22Rv1 (cell line): ENCODE measurements at regions not wholly inside any gene's neighbourhood (a gene's known extent, or its start where the extent isn't known, plus 50 kb on each side); places are given as distances from the start of the nearest gene placed in this dataset.

Experiments
- H3K27ac ChIP-seq: fragments of 450-650 bp; 2 replicates; pipeline ENCODE4 v1.5.1; 2017
- ZFX ChIP-seq: fragments of 450-650 bp; IDR thresholded peaks from 2 replicates; pipeline ENCODE4 v1.6.1; 2017; ENCODE audit warnings: antibody characterized with exemption, borderline replicate concordance
- TF ChIP-seq, protein P1 (sequence below): fragments of 450-650 bp; IDR thresholded peaks from 2 replicates; pipeline ENCODE4 v1.5.1; 2017; ENCODE audit warnings: mild to moderate bottlenecking

DNA sequence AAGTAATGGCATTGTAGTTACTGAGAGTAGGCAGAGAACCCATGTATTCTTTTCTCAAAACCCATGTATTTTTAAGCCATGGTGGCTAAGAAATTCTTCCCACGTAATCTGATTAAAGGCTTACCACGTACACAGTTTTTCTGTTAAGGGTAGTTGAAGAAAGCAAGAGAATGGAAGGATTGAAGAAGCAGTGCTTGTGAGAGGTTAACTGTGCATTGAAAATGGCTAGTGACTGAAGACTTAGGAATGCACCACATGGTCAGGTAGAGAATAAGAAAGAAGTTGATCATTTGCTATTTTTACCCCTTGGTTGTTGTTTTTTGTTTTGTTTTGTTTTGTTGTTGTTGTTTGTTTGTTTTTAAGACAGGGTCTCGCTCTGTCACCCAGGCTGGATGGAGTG is 178.9 kb upstream of the SNX7 start:
- TF ChIP-seq, protein P1, sequence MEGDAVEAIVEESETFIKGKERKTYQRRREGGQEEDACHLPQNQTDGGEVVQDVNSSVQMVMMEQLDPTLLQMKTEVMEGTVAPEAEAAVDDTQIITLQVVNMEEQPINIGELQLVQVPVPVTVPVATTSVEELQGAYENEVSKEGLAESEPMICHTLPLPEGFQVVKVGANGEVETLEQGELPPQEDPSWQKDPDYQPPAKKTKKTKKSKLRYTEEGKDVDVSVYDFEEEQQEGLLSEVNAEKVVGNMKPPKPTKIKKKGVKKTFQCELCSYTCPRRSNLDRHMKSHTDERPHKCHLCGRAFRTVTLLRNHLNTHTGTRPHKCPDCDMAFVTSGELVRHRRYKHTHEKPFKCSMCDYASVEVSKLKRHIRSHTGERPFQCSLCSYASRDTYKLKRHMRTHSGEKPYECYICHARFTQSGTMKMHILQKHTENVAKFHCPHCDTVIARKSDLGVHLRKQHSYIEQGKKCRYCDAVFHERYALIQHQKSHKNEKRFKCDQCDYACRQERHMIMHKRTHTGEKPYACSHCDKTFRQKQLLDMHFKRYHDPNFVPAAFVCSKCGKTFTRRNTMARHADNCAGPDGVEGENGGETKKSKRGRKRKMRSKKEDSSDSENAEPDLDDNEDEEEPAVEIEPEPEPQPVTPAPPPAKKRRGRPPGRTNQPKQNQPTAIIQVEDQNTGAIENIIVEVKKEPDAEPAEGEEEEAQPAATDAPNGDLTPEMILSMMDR, result no peak
- TF ChIP-seq ZFX, result no peak
- H3K27ac ChIP-seq, result no peak overlapping the region

DNA sequence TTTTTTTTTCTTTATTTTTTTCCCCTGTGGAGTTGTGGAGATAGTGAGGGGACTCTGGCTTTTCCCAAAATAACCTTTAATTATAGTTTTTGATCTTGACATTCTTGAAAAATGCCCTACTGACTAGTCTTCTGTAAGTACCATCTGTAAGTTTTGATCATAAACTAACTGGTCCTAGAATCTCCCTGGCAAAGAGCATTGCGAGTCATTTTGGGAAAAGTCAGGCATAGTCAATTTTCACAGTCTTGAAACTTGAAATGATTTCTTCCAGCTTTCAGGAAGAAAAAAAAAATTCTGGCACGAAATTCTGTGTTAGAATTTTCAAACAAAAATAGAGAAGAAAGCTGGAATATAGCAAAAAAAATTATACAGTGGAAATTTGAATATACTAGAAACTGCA is 181.2 kb upstream of the SNX7 start:
- no peak overlapping the region for H3K27ac ChIP-seq
- TF ChIP-seq, protein P1, result no peak
- no peak for TF ChIP-seq ZFX

DNA sequence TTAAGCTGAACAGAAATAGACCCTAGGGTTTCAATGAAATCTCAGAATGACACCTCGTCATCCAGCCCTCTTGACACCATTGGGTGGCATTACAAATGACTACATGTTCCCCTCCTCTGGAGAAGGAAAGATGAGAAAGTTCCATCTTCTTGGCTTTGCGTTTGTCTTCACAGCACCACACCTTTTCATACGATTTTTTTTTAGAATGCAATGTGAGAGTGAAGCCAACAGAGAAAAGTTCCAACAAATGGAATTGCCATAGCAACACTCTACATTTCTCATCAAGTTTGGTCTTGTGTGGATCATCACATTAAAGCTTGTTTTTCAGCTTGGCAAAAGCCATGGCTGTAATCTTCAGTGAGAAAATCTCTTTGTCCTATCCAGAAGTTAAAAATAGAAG is 183.4 kb upstream of the SNX7 start:
- no peak overlapping the region for H3K27ac ChIP-seq
- TF ChIP-seq, protein P1, result no peak
- TF ChIP-seq ZFX, result no peak

DNA sequence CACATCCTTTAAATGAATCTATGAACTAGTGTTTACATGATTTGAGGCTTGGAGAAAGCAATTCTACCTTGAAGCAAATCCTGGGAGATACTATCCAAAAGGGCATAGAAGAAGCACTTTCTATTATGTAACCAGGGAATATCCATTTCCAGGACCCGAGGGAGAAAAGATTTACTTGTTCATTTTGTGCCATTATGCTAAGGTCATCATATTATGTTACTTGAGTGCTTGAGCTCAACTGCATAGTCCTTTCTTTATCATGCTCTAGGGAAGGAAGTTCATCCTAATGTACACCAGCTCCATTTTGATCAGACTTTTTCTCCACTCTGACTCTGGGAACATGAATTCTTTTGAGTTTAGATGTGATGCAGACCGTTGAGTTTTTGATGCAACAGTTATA is 188.6 kb upstream of the SNX7 start:
- H3K27ac ChIP-seq, result no peak overlapping the region
- no peak for TF ChIP-seq ZFX
- TF ChIP-seq, protein P1, result no peak

DNA sequence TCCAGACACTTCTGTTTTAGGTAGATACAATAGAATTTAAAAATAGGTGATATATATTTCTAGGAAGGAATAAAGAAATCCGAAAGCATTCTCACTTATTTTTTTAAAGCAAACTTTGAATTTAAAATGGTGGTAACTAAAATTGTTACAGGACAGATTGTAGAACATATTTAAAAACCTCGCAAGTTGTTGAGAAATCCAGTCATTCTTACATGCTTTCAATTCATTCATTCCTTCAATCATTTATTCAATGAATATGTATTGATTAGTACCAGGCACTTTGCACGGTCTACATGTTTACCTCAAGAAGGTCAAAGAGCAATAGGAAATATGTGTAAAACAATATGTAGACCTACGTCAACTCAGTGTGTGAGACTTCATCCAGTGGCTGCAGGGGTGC is 189.9 kb upstream of the SNX7 start:
- TF ChIP-seq ZFX, result no peak
- TF ChIP-seq, protein P1, result no peak
- H3K27ac ChIP-seq, result no peak overlapping the region

DNA sequence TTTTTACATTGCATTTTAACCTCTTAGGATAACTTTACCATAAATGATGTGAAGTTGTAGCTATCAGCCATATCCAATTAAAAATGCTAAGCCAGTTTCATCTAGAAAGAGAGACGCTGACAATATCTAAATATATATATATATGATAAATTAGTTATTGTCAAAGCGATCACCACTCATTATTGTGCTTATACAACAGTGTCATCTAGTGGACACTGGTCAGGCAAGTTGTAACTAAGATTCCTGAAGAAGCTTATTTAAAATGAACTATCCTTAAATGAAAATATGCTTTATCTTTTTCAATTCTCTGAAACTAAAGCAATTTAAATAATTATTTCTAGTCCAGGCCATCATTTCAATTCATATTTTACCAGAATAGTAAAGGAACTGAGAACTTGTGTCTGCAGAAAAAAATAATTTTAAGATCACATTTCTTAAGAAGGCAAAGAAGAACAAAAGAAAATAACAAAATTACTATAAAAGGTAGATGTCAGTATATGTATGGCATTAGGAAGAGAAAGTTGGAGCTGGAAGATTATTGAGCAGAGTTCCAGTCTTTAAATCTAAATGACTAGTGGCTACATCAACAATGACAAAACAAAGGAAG is 193.3 kb upstream of the SNX7 start:
- no peak overlapping the region for H3K27ac ChIP-seq
- TF ChIP-seq, protein P1, result peak; percentile 97
- TF ChIP-seq ZFX, result no peak

DNA sequence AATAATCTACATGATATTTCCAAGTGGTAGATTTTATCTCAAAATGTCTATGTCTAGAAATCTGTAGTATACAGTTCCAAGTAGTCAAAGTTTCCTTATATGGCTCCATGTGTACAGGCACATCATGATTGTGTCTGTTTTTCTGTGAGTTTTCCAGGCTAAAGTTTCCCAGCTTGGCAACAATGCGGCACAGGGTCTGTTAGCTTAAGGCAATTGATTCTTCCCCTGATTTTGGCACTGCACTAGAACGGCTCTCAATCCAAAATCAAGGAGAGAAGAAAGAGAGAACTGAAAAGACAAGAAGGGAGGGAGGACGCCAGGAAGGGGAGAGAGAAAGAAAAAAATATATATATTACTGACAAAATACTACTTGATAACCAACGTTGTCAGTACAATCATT is 193.9 kb upstream of the SNX7 start:
- no peak overlapping the region for H3K27ac ChIP-seq
- TF ChIP-seq, protein P1, result no peak
- no peak for TF ChIP-seq ZFX
